ENCODE measurements at regions not wholly inside any gene's neighbourhood (a gene's known extent, or its start where the extent isn't known, plus 50 kb on each side); places are given as distances from the start of the nearest gene placed in this dataset.

DNA sequence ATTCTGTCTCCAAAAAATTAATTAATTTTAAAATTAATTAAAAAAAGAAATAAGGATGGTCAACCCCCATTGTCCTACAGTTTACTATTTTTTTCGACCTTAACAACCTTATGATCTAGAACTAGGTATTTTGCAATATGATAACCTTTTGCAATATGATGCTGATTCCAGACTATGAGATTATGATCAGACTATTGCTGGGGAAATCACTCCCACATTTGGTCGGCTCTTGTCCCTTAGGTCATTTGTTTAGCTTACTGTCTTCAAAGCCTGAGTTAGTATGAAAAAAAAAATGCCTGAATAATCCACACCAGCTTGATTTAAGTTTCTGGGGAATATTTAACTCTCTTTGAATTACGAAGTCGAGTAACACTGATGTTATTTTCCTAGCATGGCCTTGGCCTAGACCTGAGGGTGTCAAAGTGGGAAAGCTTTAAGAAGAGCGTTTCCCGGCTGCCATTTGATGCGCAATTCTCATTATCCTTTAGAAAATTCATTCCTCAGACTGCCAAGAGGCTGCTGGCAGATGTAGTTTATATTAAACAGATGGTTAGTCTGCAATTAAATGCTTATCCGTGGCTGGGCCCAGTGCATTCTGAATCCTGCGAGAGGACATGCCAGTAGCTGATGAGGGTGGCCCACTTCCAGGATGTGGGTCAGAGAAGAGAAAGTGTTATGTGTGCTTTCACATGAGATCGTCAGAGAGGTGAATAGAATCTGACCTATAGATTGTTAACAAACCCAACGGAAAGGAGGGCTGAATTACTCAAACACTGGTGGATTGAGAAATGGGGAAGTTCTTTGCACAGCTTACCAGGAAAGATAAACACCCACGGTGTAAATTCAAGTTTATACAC is 496.0 kb upstream of the THBS1 start:
- DNase-seq (ENCODE audit: low read depth): no peak

DNA sequence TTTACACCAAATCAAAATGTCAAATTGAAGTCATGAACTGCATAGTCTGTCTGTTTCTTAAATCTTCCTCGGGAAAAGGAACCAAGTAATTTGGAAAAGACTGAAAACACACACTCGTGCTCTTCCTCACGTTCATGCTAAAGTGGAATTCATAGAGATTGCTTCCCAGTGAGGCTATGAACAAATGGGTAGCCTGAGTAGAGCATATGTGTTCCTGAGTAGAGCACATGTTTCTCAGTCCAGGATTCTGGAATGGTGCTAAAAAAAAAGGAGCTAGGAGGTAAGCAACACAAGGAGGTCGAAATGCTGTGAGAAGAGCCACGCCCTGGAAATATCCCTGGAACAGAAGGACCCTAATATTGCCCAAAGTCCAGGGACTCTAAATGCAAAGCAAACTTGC is 494.2 kb upstream of the THBS1 start:
- DNase-seq (ENCODE audit: low read depth): no peak

DNA sequence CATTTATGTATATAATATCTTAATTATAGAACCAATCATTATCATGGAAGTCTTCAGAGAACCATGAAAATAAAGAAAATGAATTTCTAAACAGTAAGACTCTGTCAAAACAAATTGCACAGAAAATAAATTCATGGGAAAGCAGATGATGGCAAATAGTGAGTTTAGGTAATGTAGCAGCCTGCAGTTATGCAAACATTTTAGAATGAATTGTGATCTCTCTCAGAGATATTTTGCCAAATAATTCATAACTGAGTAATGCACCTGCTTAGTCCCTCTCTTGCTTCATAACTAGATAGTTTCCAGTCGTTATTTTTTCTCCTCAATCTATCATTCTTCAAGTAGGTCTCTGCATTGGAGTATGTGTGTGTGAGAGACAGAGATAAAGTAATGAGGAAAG is 492.7 kb upstream of the THBS1 start:
- no peak for DNase-seq (ENCODE audit: low read depth)

DNA sequence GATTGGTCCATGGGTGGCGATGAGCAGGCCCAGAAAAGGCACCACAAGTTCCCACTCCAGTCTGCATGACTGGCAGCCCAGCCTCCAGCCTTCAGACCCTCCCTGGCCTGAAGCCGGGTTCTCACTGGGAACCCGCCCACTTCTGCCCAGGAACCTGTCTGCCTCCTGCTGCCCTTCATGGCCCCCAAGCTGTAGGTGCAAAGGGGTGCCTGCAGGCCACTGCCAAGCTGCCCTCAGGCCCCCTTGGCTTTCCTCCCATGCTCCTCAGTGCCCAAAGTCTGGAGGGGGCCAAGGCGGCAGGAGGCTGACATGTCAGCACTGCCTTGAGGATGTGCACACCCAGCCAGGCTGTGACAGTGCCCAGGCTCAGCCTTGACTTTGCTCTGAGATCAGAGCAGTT is 488.5 kb upstream of the THBS1 start:
- no peak for DNase-seq (ENCODE audit: low read depth)

DNA sequence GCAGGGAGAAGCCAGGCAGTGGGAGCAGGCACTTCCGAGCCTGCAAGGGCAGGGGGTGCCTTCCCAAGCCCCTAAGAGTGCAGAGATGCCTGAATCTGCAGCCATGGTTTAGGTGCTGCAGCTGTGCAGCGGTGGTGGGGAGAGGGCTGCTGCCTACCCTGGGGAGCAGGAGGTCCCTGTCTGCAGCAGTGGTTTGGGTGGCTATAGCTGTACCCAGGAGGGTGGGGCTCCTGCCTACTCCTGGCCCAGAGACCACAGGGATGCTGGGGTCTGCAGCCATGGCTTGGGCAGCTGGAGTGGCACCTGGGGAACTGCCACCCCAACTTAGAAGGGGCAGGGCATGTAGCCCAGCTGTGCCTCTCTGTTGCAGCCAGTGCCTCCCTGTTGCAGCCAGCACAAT is 488.1 kb upstream of the THBS1 start:
- DNase-seq (ENCODE audit: low read depth): no peak

DNA sequence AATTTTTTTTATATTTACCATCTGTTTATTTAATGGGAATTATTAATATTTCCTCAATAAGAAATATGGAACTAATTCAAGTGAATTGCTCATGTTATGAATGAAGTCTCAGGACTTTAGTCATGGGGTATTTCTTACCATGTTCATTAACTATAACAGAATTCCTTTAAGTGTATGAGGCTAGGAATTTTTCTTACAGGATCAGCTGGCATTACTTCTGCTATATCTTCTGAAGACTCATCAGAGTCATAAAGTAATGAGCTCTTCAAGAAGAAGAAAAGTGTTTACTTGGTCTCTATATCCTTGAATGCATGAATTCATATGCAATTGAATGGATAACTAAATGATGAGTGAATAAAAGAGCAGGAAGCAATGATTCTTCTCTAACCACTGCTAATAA is 486.8 kb upstream of the THBS1 start:
- DNase-seq (ENCODE audit: low read depth): no peak

DNA sequence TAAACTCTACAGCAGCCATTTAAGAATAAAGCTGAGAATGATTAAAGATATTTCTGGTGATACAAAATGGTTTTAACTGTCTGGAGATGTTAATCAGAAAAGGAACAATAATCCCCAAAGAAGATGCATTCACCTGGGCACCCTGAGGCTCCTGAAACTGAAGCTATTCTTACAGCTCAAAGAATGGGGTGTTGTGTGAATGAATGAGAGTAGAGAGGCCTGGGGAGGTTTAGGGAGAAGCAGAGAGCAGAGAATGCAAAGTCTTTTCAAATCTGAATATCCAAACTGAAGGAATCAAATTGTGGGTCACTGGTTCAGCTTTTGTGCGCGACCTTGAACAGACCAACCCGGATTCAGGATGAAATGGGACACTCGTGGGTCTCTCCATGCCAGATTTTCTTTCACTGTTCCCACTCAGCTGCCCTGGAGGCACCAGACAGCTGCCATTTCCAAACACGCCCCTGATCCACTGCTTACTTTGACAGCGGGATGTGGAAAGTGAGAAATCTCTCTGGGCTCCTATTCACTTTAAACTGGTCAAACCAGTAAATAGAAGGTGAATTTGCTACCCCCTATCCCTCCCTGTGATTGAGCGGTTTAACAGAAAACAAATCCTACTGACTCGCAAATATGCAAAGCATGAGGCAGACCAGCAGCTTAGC is 485.5 kb upstream of the THBS1 start:
- no peak for DNase-seq (ENCODE audit: low read depth)

DNA sequence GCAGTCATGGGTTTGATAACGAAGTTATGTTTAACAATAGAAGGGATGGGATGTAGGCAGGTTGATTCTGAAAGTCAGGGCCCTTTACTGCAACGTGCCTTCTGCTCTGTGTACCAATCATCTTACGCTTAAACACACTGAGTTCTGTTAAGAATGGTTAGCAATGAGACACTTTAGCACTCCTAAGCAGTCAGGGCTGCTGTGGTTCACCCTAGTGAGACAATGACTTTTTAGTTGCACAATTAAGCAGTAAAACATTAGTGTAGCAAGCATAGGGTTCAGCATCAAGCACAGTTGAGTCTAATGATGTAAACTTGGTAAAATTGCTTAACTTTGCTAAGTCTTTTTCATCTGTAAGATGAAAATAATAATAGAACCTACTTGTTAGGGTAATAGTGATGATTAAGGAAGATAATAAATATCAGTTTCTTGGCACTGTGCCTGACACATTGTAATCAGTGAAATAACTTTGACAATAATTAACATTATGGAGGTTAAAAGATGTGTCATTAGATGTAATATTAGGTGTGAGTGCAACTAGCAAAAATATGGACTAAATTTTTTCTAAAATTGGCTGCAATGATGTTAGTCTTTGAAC is 484.2 kb upstream of the THBS1 start:
- DNase-seq (ENCODE audit: low read depth): no peak

DNA sequence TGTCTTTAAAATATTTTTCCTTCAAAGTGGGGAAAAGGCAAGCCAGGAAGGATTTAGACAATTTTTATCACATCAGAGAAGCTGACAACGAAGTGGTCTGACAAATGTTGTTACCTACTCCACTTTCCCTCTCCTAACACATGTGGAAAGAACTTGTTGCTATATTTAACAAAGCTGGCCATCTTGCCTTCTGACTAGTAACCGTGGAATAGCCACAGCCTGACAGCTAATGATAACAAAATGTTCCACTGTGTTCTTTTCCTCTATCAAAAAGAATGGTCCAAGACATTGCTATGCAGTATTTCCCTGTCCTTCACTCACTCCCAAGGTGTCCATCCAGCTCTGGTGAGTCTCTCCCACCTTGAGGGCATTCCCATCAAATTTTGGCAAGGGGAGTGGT is 481.4 kb upstream of the THBS1 start:
- no peak for DNase-seq (ENCODE audit: low read depth)

DNA sequence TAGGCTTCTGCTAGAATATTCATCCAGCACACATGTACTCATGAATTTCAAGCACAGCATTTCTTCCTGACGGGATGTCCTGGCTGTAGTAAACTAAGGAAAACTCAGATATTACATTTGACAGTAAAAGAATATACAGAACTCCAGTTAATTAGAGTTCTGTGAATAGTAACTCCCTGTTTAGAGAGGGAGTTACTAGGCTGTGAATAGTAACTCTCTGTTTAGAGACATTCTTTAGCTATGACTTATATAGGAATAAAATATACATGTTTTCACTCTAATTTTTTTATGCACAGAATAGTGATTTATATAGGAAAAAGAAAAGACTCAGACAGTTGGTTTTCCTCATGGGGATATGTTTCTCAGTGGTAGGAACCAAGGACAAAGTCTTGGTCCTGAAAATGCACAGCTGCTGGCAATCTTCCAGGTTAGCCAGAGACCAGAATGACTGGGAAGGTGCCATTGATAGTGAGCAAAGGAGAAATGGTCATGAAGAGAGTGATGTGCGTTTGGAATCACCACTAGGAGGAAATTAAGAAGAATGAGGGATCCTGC is 480.7 kb upstream of the THBS1 start:
- DNase-seq (ENCODE audit: low read depth): no peak

DNA sequence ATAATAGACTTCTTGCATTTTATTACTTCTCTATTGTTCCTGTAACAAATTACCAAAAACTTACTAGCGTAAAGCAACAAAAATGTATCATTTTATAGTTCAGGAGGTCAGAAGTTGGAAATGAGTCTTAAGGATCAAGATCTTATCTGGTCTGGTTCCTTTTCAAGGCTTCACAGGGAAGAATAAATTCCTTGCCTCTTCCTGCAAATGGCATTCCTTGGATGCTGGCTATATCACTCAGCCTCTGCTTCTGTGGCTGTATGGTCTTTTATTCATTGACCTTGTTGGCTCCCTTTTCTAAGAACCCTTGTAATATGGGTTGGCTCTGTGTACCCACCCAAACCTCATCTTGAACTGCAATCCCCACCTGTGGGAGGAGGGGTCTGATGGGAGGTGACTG is 478.4 kb upstream of the THBS1 start:
- DNase-seq (ENCODE audit: low read depth): no peak

DNA sequence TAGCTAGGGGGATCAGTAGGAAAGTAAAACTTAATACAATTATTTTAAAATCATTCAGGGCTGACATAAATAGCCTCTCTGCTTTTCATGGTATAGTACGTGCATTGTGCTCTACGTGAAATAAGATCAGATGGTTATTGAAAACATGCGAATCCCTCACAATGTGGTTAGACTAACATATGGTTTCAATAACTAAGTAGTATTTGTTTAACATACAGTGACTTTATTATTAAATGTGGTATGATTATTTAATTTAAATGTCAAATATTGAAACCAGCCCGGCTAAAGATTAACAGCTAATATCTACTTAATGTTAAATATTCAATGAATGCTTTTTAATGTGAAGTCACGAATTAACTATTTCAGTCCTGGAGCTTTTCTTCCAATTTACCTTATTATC is 473.9 kb upstream of the THBS1 start:
- DNase-seq (ENCODE audit: low read depth): no peak

DNA sequence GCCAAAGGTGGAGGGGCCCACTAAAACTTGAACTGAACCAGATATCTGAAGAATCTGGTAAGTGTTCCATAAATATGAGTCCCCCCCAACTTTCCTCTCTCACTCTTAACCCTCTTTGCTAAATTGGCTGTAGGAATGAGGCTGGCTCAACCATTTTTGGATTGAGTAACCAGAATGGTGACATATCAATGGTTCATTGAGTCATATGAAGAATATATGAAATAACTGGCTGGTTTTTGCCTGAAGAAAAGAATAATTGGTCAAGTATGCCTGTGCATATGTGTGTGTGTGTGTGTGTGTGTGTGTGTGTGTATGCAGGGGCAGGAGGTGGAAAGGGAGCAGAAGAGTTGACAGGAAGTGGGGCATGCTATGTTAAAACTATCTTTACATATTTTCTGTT is 472.9 kb upstream of the THBS1 start:
- no peak for DNase-seq (ENCODE audit: low read depth)

DNA sequence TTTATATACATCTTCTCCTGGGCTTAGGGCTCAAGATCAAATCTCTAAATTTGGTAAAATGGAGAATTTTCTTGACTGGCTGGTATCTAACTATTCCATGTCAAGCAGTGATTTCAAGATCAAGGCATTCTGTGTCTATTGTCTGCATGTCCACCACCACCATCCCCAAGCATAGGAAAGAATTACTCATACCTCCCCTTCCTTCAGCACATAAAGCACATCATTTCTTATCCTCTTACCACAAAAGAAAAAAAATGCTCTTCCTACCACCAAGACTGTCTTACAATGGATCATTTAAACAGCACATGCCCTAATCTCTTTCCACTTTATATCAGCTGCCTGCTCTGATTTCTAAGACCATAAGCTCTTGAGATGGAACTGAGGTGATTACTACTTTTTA is 470.5 kb upstream of the THBS1 start:
- DNase-seq (ENCODE audit: low read depth): no peak

DNA sequence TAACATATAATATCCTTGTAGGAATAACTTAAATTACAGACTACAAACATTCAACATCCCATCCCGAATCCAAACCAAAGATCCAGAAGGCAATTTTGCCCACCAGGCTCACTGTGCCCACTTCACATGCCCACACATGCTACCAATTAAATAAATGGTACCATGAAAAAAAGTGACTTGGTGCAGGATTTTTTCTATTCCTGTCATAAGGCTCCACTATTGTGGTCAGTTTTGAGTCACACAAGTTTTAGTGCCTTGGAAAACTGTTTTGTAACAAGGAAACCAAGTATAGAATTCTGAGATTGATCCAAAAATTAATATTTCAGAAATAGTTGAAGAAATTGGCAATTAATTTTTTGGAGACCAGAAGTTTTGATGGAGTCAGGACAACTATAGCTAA is 470.1 kb upstream of the THBS1 start:
- no peak for DNase-seq (ENCODE audit: low read depth)

DNA sequence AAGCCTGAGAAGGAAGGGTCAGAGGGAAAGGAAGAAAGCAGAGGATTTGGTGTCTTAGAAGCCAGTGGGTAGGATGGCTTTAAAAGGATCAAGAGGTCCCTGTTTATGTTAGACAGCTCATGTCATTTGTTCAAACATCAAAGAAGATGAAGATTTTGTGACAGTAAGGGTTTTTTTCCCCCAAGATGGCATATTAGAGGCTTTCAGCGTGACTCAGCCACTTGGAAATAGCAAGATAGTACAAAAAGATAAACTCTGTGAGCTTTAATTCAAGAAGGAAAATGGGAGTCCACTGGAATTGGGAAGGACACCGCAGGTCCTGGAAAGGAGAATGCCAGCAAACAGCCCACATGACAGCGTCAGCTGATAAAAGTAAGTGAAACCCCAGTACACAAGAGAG is 467.1 kb upstream of the THBS1 start:
- DNase-seq (ENCODE audit: low read depth): no peak

DNA sequence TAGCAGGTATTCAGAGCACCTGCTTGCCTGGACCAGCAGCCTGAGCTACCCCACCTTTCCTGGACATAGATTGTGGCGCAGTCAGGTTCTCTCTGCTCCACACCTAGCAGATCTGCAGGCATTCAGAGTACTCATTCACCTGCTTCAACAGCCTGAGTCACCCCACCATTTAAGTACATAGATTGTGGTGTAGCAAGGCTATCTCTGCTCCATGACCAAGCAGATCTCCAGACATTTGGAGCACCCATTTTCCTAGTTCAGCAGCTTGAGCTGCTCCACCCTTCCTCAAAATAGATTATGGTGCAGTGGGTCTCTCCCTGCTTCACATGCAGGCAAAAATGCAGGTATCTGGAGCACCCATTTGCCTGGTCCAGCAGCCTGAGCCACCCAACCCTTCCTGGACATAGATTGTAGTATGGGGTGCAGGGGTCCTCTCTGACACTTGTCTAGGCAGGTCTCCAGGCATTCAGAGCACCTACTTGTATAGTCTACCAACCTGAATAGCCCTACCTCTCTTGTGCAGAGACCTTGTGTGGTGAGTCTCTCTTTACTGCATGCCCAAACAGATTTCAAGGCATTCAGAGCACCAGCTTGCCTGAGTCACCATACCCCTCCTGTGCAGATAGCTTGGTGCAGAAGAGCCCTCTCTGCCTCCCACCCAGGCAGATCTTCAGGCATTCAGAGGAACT is 466.0 kb upstream of the THBS1 start:
- DNase-seq (ENCODE audit: low read depth): no peak

DNA sequence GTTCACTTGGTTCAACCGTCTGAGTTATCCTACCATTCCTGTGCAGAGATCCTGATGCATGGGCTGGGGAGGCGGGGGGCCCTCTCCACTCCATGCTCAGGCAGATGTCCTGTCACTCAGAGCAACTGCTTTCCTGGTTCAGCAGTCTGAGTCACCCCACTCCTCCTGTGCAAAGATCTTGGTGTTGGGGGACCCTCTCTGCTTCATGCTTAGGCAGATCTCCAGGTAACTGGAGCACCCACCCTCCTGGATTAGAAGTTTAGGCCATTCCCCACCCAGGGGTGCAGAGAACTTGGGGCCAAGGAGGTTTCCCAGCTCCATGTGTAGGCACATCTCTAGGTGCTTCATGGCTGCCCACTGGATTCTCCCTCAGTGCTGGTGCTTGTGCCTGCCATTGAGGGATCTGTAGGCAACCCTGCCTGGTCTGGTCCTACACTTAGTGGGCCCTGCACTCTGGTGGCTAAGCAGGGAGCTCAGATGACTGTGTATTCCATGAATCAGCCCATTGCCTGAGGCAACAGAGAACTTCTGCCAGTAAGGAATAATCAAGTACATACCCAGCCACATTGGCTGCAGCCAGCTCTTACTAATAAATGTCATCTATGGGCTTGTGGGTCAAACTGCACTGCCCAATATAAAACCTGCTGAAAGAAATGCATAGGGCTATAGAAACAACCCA is 465.4 kb upstream of the THBS1 start:
- DNase-seq (ENCODE audit: low read depth): no peak

DNA sequence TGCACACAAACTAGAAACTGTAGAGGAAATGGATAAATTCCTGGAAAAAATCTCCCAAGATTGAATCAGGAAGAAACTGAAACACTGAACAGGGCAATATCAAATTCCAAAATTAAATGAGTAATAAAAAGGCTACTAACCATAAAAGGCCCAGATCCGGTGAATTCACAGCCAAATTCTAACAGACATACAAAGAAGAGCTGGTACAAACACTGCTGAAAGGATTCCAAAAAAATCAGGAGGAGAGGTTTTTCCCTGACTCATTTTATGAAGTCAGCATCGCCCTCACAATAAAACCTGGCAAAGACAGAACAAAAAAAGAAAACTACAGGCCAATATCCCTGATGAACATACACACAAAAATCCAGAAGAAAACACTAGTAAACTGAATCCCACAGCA is 462.4 kb upstream of the THBS1 start:
- DNase-seq (ENCODE audit: low read depth): no peak

DNA sequence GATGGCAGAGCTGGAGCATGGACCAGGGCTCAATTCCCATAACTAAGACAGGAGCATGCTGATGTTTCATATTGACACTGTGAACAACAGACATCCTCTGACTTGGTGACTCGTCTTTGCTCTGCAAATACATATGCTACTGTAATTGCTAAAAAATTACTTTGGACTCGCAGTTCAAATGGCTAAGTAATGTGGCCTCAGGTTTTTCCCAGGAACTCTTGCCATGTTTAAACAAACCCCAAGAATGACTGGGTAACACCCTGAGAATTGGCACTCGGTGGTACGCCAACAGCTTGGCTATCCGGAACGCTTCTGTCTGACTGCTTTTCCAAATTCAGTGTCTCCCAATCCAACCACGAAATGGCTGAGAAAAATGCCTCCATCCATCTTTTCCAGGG is 456.7 kb upstream of the THBS1 start:
- no peak for DNase-seq (ENCODE audit: low read depth)

DNA sequence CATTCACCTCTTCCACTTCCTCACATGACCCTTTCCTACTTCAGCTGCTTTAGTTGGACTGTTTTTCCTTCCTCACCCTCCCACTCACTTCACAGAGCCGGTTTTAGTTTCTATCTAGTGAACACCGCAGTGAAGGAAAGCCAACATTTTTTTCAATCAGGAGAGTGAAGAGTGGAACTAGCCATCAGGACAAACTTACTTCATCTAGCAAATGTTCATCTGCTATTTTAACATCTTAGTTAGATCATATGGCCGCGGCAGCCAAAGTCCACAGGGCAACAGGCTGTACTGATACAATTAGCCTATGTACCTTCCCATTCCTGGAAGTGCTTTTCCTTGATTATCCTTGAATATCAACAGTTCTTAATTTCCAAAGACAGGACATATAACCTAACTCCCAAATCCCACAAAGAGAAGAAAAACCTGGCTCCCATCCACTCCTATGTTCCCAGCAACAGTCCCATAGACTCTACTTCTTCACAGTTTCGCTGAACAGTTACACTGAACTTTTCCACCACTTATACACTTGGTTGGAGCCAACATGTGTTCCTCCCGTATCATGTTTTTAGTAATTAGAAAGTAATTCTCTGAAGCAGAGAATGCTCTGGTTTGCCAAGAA is 456.2 kb upstream of the THBS1 start:
- no peak for DNase-seq (ENCODE audit: low read depth)

DNA sequence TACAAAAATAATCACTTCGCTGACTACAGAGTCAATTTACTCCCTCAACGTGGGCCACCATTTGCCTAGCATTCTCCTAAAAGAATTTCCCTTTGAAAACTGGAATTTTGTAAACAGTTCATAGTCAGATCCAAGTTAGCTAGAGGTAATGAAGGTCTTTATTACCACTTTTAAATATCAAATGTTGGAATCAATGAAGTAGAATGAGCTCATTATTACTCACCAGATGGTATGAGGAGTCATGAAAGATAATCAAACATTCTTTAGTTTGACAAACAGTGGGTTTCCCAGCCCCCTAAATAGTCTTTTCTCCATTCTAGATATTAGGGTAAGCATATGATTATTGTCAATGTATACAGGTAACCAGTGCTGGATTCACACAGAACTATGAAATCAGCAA is 455.7 kb upstream of the THBS1 start:
- DNase-seq (ENCODE audit: low read depth): no peak
